GM23338 (cell line): ENCODE measurements at regions not wholly inside any gene's neighbourhood (a gene's known extent, or its start where the extent isn't known, plus 50 kb on each side); places are given as distances from the start of the nearest gene placed in this dataset.

Experiments
- ATAC-seq: fragments of 200-7000 bp; cut with Tn5 transposase; 3 replicates; pipeline ENCODE4 v1.9.1; 2020
- DNase-seq: peaks from one replicate; pipeline ENCODE4 v3.0.0-alpha.2; 2015; ENCODE audit warnings: low spot score
- H2AFZ ChIP-seq: fragments of 200-600 bp; sonication (generic); 2 replicates; pipeline ENCODE4 v1.8.0; 2016; ENCODE audit warnings: antibody characterized with exemption, mild to moderate bottlenecking, moderate library complexity
- H3F3A ChIP-seq: fragments of 200-600 bp; sonication (generic); replicated peaks from 2 replicates; pipeline ENCODE4 v1.8.0; 2017; ENCODE audit warnings: antibody characterized with exemption, mixed run types, low read depth
- H3K27ac ChIP-seq: fragments of 200-600 bp; sonication (generic); 2 replicates; pipeline ENCODE4 v1.6.1; 2016; ENCODE audit warnings: low read depth
- H3K27me3 ChIP-seq: fragments of 200-600 bp; sonication (generic); 2 replicates; pipeline ENCODE4 v1.8.0; 2016; ENCODE audit warnings: mild to moderate bottlenecking, mixed run types, moderate library complexity; ENCODE audit not compliant: insufficient read depth
- H3K36me3 ChIP-seq: fragments of 200-600 bp; sonication (generic); 2 replicates; pipeline ENCODE4 v1.8.0; 2016; ENCODE audit warnings: mild to moderate bottlenecking; ENCODE audit not compliant: insufficient read depth
- H3K4me1 ChIP-seq: fragments of 200-600 bp; sonication (generic); 2 replicates; pipeline ENCODE4 v1.8.0; 2016; ENCODE audit warnings: mild to moderate bottlenecking, moderate library complexity; ENCODE audit not compliant: insufficient read depth
- H3K4me2 ChIP-seq: fragments of 200-600 bp; sonication (generic); 2 replicates; pipeline ENCODE4 v1.7.1; 2017; ENCODE audit warnings: mixed run types
- H3K4me3 ChIP-seq: fragments of 200-600 bp; sonication (generic); 2 replicates; pipeline ENCODE4 v1.6.1; 2016; ENCODE audit warnings: mixed run types
- H3K79me2 ChIP-seq: fragments of 200-600 bp; sonication (generic); replicated peaks from 2 replicates; pipeline ENCODE4 v1.8.0; 2017; ENCODE audit warnings: mild to moderate bottlenecking; ENCODE audit not compliant: insufficient read depth
- H3K9me2 ChIP-seq: fragments of 200-600 bp; sonication (generic); 2 replicates; pipeline ENCODE4 v1.8.0; 2017; ENCODE audit not compliant: insufficient read depth
- H4K20me1 ChIP-seq: fragments of 200-600 bp; sonication (generic); replicated peaks from 2 replicates; pipeline ENCODE4 v1.8.0; 2017; ENCODE audit warnings: mild to moderate bottlenecking; ENCODE audit not compliant: insufficient read depth
- H3K27ac Mint-ChIP-seq: 2 replicates; pipeline ENCODE4 v1.8.0; 2020; ENCODE audit warnings: inconsistent platforms, mild to moderate bottlenecking, moderate library complexity, mixed read lengths
- H3K27me3 Mint-ChIP-seq: 3 replicates; pipeline ENCODE4 v1.8.0; 2022; ENCODE audit warnings: low read depth, mild to moderate bottlenecking, moderate library complexity, mixed read lengths, inconsistent platforms; ENCODE audit not compliant: insufficient read depth, poor library complexity
- H3K36me3 Mint-ChIP-seq: 3 replicates; pipeline ENCODE4 v1.8.0; 2021; ENCODE audit warnings: low read depth, mild to moderate bottlenecking, inconsistent platforms, moderate library complexity, mixed read lengths
- H3K4me1 Mint-ChIP-seq: 3 replicates; pipeline ENCODE4 v1.8.0; 2020; ENCODE audit warnings: mild to moderate bottlenecking, inconsistent platforms, mixed read lengths
- H3K4me3 Mint-ChIP-seq: 3 replicates; pipeline ENCODE4 v1.8.0; 2021; ENCODE audit warnings: moderate library complexity, mild to moderate bottlenecking, inconsistent platforms, mixed read lengths
- H3K9me3 Mint-ChIP-seq: 3 replicates; pipeline ENCODE4 v1.8.0; 2020; ENCODE audit warnings: moderate library complexity, mild to moderate bottlenecking, inconsistent platforms, mixed read lengths
- CREB1 ChIP-seq: fragments of 250-450 bp; sonication (Bioruptor Pico); IDR thresholded peaks from 2 replicates; pipeline ENCODE4 v1.5.0; 2020; ENCODE audit warnings: low read depth, mild to moderate bottlenecking, moderate library complexity
- EZH2 ChIP-seq: fragments of 200-600 bp; sonication (generic); IDR thresholded peaks from one replicate; pipeline ENCODE4 v1.8.0; 2017; ENCODE audit warnings: antibody characterized with exemption, mild to moderate bottlenecking, low read depth; ENCODE audit not compliant: unreplicated experiment
- NANOG ChIP-seq: IDR thresholded peaks from 2 replicates; pipeline ENCODE4 v1.6.1; 2016; ENCODE audit warnings: antibody characterized with exemption, borderline replicate concordance
- POLR2AphosphoS5 ChIP-seq: IDR thresholded peaks from 2 replicates; pipeline ENCODE4 v1.6.1; 2016; ENCODE audit warnings: antibody characterized with exemption, low read depth
- REST ChIP-seq: IDR thresholded peaks from one replicate; pipeline ENCODE4 v1.6.1; 2018; ENCODE audit warnings: antibody characterized with exemption; ENCODE audit not compliant: unreplicated experiment
- ZNF114 ChIP-seq: fragments of 250-450 bp; sonication (Bioruptor Pico); IDR thresholded peaks from 2 replicates; pipeline ENCODE4 v1.5.0; 2020; ENCODE audit warnings: mild to moderate bottlenecking, moderate library complexity
- ZNF462 ChIP-seq: fragments of 250-450 bp; sonication (Bioruptor Pico); IDR thresholded peaks from 2 replicates; pipeline ENCODE4 v1.5.0; 2020; ENCODE audit warnings: mild to moderate bottlenecking, moderate library complexity

- Histone ChIP-seq H3K27ac (no peak overlapping the region), H3K27me3 (no peaks in the 10 kb centered on the region), H3K79me2 (no peaks in the 10 kb centered on the region), H2AFZ (0 out of 2 replicates have a peak overlapping the region, but pooled peaks have one; percentile 38), H3K4me2 (no peak overlapping the region), H3K9me2 (peaks cover 8% of the 10 kb centered on the region; the same call in 1 of the 2 replicates), H3F3A (no peaks in the 10 kb centered on the region), H3K4me1 (no peaks in the 10 kb centered on the region), H3K36me3 (no peaks in the 10 kb centered on the region), H4K20me1 (no peaks in the 10 kb centered on the region), H3K4me3 (no peak overlapping the region)
- no peak for DNase-seq
- H3K36me3 Mint-ChIP-seq: no peaks in the 10 kb centered on the region
- TF ChIP-seq ZNF114 (CRISPR knock-in tag): no peak
- no peak for TF ChIP-seq EZH2
- TF ChIP-seq CREB1 (CRISPR knock-in tag): no peak
- no peak for TF ChIP-seq REST
- no peak for TF ChIP-seq NANOG
- H3K4me1 Mint-ChIP-seq: no peaks in the 10 kb centered on the region
- no peak for ATAC-seq
- H3K9me3 Mint-ChIP-seq: no peaks in the 10 kb centered on the region
- no peak overlapping the region for H3K4me3 Mint-ChIP-seq
- no peak overlapping the region for H3K27ac Mint-ChIP-seq
- peaks cover 5% of the 10 kb centered on the region for H3K27me3 Mint-ChIP-seq
Measured at GRCh38 chr1:221925947-221926346, 184.1 kb upstream of the DUSP10 start.

- DNase-seq (no peak), ATAC-seq (no peak)
- no peaks in the 10 kb centered on the region for H3F3A ChIP-seq
- H4K20me1 ChIP-seq: no peaks in the 10 kb centered on the region
- no peaks in the 10 kb centered on the region for H3K79me2 ChIP-seq
- H3K36me3 ChIP-seq: no peaks in the 10 kb centered on the region
- Mint-ChIP-seq H3K4me3 (no peak overlapping the region), H3K36me3 (no peaks in the 10 kb centered on the region), H3K27me3 (peaks cover 4% of the 10 kb centered on the region), H3K9me3 (no peaks in the 10 kb centered on the region), H3K4me1 (no peaks in the 10 kb centered on the region), H3K27ac (no peak overlapping the region)
- H3K4me3 ChIP-seq: no peak overlapping the region
- H3K4me2 ChIP-seq: no peak overlapping the region
- H2AFZ ChIP-seq: peak overlapping the region; percentile 63; the same call in 1 of the 2 replicates
- H3K9me2 ChIP-seq: peaks cover 2% of the 10 kb centered on the region; the same call in 1 of the 2 replicates
- H3K4me1 ChIP-seq: no peaks in the 10 kb centered on the region
- H3K27me3 ChIP-seq: no peaks in the 10 kb centered on the region
- H3K27ac ChIP-seq: no peak overlapping the region
- TF ChIP-seq REST: no peak
- TF ChIP-seq CREB1 (CRISPR knock-in tag): no peak
- TF ChIP-seq POLR2AphosphoS5: no peak
- TF ChIP-seq ZNF114 (CRISPR knock-in tag): no peak
- no peak for TF ChIP-seq ZNF462
Measured at GRCh38 chr1:221923929-221924598, 182.2 kb upstream of the DUSP10 start.
